HepG2 (cell line): ENCODE measurements at regions not wholly inside any gene's neighbourhood (a gene's known extent, or its start where the extent isn't known, plus 50 kb on each side); places are given as distances from the start of the nearest gene placed in this dataset.

Experiments
- ESRRA ChIP-seq: sonication (generic); formaldehyde crosslinking; IDR thresholded peaks from 2 replicates; pipeline ENCODE4 v1.5.1; 2020; ENCODE audit warnings: mild to moderate bottlenecking, low read depth, missing genetic modification reagents
- TF ChIP-seq, protein P1 (sequence below): sonication (generic); formaldehyde crosslinking; IDR thresholded peaks from 2 replicates; pipeline ENCODE4 v1.5.1; 2020; ENCODE audit warnings: missing genetic modification reagents, mild to moderate bottlenecking, borderline replicate concordance

DNA sequence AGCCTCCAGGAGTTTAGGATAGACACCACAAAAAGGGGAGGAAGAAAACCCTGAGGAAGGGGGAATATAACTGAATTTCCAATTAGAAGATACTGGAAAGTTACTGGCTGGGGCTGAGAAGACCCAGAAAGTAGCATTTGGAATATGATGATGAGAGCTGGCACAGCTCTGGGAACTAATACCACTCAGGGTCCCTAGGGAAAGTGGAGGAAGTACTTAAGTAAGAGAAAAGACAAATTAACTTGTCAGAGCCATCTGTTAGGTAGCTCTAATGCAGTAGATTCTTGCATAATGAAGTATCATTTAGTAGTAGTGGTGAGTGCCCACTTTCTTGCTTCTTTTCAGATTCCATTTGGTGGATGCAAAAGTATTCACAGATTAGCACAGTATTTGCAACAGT lies 90.8 kb upstream of the TSPAN5 start:
- TF ChIP-seq, protein P1, sequence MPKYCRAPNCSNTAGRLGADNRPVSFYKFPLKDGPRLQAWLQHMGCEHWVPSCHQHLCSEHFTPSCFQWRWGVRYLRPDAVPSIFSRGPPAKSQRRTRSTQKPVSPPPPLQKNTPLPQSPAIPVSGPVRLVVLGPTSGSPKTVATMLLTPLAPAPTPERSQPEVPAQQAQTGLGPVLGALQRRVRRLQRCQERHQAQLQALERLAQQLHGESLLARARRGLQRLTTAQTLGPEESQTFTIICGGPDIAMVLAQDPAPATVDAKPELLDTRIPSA = no peak
- TF ChIP-seq ESRRA = no peak
